T-helper 2 cell treated with Interferon-gamma antibody and Interleukin-4, amounts not matched to agents 100 ng/mL and 5 ng/mL, for 36 hours (primary cell): ENCODE measurements at regions not wholly inside any gene's neighbourhood (a gene's known extent, or its start where the extent isn't known, plus 50 kb on each side); places are given as distances from the start of the nearest gene placed in this dataset.

ENCODE experiments used
- intact Hi-C: fragments of 100-400 bp; cut with micrococcal nuclease; formaldehyde crosslinking; loops from one replicate; pipeline ENCODE4 v1.15.1; 2023

DNA sequence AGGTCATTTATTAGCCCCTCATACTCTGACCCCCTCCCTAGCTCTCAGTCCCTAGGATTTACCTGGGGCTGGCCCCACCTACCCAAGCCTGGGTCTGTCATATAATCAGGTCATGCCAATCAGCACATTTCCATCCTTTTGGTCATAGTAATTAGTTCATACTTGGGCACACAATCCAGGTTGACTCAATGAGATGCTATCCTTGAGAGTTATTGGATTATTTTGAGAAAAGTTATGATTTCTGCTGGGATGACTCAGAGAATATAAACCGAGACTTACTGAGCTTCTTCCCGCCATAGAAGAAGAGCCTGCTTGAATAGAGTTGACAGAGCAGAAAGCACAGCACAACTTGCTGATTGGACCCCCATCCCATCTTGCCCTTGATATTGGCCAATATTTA, 331.5 kb downstream of the CBLN1 start:
- intact Hi-C loops, result no loop called here

DNA sequence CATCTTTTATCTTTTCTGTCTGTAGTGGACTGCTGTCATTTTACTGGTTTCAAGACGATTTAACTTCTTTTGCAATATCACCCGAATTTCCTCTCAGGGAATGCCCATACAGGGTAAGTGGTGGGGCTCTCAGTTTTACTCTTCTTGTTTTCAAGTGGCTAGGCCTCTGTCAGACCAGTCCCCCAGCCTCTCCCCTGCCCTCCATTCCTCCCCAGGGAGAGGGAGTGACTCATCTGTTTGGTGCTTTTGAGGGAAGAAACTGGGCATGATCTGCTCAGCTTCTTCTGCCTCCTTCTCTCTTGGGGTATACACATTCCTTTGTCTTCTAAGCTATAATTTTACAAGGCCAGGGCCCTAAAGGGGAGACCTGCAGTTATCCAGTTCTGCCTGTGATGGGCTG, 332.0 kb downstream of the CBLN1 start:
- intact Hi-C loops, result no loop called here

DNA sequence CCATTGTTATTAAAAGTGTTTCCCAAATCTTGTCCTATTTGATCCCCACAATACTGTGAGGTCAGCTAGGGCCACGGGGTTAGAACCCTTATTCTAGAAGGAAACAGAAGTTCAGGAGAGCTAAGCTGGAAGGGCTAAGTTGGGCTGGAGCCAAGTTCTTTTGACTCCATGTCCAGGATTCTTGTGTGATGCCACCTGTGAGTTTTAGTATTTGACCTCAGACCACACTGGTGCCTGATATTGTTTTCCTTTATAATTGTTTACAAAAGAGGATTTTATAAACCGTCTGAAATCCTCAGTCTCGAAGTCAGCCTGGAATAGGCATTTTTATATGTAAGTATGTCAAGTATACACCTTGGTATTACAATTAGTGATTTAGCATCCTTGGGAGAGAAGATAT, 332.7 kb downstream of the CBLN1 start:
- intact Hi-C loops, result no loop called here

DNA sequence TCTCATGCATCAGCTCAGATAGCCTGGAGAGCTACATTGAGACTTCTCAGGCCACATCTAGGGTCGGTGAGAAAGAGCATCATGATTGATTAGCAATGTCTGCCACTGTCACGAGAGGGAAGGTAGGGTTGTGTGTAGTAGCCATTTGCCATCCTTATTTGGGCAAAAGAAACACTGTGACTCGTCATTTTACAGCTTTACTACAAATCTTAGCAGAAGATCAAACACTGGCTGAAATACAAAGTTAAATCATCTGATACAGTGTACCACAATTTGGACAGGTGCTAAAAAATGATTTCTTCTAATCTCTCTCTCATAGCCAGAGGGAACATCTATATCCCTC, 334.3 kb downstream of the CBLN1 start:
- intact Hi-C loops, result no loop called here

DNA sequence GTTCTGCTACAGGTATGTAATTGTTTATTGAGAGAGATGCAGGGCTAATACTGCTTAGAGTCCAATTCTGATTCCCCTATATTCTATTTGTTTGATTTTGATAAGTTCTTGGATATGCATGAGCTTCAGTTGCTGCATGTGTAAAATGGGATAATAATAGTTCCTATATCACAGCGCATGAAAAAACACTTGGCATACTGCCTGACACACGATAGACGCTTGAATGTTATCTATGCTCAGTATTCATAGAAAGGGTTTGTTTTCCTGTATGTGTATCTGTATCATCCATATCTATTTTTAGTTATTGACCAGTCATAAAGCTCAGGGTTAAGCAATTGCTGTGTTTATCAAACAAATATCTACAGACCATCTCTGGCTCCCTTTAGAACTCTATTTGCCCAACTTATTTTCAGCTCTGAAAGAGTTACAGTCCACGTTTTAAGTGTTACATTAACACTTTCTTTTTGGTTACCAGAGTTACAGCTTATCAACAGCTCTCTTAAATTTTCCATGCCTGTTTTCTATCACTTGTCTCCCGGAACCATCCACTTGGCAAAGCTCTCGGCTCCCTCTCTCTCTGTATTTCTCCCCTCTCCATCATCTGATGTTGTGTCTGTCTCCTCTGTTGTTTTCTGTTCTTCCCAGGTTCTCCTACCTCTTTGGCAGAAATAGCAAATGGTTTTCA, 334.8 kb downstream of the CBLN1 start:
- intact Hi-C loops, result no loop called here

DNA sequence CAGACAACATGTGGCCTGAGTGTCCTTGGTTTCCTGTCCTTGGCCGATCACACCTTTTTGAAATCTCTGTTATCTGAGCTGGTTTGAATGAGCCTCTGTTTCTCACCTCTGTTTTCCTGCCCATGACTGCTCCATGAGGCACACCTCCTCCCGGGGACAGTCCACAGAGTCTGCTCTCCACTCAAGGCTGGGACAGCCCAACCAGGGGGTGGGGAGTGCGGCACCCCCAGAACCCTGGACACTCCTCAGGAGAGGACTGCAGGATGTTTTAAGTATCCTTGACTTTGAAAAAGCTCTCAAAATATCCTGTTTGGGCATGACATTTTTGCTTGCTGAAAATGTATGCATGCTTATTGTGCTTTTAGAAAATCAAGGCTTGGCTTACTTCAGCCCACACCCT, 333.0 kb upstream of the N4BP1 start:
- intact Hi-C loops, result no loop called here

DNA sequence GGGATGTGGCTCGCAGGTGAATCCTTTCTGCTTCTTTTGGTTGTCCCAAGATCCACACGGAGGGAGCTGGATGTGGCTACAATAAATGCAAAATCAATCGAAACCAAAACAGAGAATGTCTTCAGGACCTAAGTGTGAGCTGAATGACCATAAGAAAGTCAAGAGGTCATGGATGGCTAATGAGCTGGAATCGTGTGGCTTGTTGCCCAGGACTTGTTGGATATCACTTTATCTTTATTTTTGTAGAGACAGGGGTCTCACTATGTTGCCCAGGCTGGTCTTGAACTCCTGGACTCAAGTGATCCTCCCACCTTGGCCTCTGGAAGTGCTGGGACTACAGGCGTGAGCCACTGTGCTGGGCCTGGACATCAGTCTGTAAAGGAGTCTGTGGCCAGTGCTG, 326.8 kb upstream of the N4BP1 start:
- intact Hi-C loops, result no loop called here

DNA sequence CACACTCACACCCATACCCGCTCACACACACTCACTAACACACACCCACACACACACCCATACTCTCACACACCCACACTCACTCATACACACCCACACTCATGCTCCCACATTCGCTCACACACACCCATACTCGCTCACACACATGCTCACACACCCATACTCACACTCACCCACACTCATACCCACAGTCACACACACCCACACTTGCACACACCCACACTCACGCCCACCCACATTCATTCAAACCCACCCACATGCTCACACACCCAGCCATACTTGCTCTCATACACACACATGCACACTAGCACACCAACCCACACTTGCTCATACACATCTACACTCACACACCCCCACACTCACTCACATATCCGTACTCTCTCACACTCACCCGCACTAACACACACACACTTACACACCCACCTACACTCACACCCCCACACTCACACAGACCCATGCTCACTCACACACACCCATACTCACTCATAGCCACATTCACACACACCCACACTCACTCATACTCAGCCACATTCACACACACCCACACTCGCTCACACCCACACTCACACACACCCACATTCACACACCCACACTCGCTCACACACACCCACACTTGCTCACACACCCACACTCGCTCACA, 322.4 kb upstream of the N4BP1 start:
- intact Hi-C loops, result no loop called here

DNA sequence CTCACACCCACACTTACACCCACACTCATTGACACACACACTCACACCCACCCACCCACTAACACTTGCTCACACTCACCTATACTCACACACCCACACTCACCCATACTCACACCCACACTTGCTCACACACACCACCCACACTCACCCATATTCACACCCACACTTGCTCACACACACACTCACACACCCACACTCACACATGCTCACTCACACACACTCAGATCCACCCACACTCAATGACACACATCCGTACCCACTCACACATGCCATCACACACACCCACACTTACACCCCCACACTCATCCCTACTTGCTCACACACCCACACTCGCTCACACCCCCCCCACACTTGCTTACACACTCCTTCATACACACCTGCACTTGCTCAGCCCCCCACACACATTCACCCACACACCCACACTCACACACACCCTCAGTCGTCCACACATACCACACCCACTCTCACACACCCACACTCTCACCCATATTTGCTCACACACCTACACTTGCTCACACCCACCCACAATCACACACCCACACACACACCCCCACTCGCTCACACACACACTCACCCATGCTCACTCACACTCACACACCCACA, 321.1 kb upstream of the N4BP1 start:
- intact Hi-C loops, result no loop called here

DNA sequence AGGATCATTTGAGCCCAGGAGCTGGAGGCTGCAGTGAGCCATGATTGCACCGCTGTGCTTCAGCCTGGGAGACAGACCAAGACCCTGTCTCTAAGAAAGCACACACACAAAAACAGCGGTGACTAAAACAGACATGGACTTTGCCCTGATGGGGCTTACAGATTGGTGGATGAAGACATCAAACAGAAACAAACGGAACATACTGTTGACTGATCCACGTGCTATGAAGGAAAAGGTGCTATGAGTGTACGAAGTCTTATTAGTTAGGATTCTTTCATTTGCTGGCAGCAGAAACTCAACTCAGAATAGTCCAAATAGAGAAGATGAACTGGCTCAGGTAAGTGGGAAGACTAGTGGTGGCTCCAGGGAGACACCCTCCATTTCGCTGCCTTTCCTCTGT, 309.8 kb upstream of the N4BP1 start:
- intact Hi-C loops, result no loop called here

DNA sequence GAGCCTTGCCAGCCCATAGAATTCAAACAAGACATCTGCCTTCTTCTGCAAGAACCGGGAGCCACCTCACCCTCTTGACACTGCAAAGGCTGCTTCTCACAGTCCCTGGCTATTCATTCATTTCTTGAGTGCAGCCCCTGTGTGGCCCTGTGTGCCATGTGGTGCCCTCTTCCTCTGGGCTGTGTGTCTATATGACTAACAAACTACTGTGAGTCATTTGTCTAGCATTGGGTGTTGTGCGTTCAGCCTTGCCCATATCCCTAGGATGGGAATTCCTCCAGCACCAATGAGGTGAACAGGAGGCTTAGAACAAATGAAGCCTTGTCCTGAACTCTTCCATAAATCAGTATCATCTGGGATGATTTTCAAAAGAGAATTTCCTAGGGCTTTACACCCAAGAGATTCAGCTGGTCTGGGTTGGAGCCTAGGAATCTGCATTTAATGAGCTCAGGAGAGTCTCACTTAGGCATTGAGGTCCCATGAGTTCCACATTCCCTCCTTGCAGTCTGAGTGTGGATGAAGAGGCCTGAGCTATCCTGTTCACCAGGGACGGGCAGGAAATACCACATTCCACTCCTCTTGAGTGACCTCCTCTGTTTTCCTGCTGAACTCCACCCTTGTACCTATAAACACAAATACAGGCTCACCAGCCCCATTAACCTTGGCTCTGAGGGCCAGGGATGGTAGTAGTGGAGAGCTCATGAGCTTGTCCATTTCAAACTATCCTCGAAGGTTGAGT, 308.7 kb upstream of the N4BP1 start:
- intact Hi-C loops, result no loop called here

DNA sequence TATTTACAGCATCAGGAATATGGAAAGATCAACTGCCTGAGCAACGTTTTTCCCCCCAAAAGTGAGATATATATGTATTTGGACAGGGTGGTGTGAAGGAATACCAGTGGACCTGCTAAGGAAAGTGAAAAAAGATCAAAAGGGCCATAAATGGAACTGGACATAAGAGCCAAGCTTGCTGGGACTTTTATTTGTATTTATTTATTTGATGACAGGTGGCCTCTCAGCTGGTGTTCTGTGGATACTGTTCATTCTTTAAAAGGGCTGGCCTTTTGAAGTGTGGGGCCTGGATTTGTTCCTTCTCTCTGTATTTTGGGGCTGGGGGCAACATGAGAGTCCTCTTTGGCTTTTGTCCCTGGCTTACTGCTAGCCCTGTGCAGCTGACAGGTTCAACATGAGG, 306.6 kb upstream of the N4BP1 start:
- intact Hi-C loops, result no loop called here

DNA sequence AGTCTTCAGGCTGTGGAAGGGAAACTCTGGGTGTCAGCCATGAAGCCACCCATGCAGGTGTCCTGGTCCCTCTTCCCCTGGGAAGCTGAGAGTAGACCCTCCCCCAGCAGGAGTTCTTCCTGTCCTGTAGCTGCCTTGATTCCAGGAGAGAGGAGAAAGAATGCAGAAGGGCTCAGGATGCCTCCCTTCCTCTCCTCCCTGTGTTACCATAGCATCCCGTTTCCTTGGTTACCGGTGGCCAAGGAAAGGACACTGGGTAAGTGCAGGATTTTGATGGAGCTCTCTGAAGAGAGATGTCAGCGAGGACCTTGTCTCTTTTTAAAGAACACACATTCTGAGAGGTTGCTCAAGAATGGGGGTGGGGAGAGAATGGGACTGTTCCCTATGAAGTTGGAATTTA, 304.1 kb upstream of the N4BP1 start:
- intact Hi-C loops, result no loop called here

DNA sequence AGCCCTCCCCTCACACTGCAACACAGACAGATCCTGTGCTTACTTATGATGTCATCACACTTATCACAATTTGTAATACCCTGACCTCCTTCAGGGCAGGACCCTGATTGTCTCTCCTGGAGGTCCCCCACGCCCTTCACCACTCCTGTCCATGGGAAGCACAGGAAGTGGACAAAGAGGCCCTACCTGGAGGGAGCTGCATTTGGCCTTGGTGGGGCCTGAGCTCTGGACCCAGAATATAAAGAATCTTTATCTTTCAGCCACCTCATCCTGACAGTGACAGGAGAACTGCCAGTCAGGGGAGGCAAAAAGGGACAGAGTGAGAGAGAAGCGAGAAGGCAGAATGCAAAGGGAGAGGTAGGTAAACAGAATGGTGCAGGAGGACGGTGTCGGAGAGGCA, 303.4 kb upstream of the N4BP1 start:
- intact Hi-C loops, result no loop called here

DNA sequence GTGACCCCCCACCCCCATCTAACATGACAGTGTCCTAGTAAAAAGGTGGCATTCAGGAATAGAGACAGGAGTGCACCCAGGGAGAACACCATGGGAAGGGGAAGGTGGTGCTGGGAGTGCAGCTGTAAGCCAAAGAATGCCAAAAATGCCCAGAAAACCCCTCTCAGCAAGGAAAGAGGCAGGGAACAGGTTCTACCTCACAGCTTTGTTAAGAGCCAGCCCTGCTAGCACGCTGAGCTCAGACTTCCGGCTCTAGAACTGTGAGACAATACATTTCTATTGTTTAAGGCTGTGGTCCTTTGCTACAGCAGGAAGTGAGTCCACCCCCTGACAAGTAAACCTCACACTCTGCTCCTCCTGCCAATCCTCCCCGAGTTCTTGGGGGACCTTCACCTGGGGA, 302.4 kb upstream of the N4BP1 start:
- intact Hi-C loops, result no loop called here

DNA sequence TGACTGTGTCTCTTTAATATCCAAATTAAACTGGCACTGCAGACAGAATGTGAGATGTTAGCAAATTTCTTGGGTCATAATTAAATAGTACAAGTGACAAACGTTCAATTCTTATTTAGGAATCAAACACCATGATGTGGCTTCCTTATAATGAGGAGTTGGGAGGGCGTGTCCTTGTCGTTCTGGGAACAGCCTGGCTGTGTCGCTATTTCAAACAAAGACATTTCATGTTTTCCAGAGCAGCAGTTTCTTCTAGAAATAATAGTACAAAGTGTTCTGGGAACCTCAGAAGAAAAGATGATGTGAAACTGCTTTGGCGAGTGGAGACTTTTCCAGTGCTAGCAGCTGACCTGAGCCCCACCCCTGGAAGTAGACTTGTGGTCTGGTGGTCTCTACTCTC, 301.7 kb upstream of the N4BP1 start:
- intact Hi-C loops, result no loop called here

DNA sequence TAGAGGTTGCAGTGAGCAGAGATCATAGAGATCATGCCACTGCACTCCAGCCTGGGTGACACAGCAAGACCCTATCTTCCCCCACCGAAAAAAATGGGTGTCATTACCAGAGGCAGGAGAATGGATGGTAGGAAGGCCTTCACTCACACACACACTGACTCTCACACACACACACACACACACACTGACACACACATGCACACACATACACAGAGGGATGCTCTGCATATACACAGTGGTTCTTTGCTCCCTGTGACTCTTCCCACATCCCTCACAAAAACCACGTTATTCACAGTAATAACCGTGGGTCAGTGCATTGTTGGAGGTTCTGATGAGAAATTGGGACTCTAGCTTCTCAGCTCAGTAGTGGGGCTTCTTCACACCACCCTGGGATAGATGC, 300.2 kb upstream of the N4BP1 start:
- intact Hi-C loops, result no loop called here

DNA sequence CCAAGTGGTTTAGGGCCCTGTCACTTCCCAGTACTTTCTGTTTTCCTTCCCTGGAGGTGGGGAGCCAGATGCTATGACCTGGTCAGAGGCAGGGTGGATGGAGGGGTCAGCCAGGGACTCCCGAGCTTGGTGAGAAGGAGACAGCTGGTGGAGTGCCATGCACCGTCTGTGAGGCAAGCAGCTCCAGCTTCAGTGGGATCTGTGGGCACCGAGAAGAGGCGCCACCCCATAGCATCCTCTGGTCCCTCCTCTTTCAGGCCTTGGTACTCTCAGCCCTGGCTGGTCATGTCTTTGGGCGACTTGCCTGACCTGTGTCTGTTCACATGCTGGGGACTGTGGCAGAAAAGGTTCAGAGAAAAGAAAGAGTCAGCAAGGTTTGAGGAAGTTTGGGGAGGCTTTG, 299.3 kb upstream of the N4BP1 start:
- intact Hi-C loops, result no loop called here

DNA sequence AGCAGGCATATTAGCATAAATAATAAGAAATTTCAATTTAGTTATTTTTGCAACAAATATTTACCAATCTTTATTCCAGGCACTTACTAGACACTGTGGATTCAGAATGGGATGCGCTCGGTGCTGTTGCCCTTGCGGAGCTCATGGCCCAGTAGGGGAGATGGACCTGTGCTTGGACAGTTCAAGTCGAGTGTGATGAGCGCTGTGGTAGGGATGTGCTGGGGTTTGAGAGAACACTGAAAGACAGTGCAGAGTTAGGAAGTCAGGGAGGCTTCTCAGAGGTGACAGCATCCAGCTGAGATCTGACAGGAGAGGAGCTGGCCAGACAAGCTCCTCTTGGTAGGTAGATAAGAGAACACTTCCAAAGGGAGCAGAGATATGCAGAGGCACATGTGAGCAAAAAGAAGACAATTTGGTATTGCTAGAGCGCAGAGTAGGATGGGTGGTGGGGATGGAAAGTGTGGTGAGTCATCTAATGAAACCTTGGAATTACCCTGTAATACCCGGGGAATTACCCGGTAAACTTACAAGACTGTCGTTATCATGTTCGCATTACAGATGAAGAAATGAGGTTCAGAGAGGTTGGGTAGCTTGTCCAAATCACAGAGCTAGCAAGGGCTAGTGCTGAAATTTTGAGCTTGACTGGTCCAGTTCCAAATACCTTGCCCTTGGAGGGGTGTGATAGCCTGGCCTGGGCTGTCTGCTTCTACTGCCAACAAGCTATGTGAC, 298.1 kb upstream of the N4BP1 start:
- intact Hi-C loops, result no loop called here

DNA sequence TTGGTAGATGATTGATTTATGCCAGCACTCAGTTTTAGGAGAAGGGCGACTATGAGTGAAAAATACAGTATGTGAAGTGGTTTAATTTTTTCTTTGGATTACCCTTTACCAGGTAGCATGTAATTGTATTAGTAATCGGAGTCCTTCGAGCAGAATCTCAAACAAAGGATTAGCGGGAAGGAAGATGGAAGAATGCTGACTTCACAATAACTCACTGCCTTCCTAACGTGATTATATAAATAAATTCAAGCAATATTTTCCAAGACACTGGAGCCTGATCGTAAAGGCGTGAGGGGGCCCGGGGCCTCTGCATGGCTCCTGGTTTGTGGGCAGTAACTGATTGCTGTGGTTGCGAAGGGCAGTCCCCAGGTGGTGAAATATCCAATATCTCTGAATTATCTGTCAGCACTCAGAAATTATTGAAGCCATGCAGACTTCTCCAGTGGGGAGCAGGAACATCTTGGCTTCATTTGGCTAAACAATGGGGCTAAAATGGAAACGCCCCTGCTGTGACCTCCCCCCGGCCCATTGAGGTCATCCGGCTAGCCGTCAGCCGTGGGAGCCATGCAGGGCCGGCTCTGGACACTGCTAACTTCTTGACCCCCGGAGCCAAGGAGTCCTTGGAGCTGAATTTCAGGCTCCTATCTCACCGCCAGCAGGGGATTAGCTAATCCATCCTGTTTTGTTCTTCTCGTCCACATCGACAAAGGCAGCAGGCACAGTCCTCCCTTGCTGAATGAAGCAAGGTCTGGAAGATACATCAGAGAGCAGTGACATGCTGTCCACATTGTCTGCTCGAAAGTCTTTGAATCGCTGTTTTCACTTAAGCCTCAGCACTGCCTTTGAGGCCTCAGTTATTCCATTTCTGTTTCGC, 295.9 kb upstream of the N4BP1 start:
- intact Hi-C loops, result no loop called here

DNA sequence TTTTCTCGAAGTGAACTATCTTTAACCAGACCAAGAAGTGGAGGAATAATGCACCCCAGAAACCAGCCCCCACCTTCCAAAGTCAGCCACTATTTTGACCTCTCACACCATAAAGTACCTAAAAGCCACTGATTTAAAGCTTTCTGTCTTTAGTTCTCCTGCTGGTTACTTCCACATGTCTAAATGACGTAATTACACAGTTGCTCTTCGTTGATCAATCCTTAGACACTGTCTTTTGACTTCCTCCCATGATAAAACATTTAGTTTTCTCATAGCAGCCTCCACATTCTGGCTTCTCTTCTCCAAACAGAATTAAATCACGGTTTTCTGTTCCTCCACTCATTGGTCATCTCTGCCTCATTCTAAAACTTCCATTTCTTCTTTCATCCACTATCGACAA, 294.4 kb upstream of the N4BP1 start:
- intact Hi-C loops, result no loop called here
